GM19397 (cell line): ENCODE measurements at regions not wholly inside any gene's neighbourhood (a gene's known extent, or its start where the extent isn't known, plus 50 kb on each side); places are given as distances from the start of the nearest gene placed in this dataset.
"Not testable (repeated sequence)": the region's sequence is repeated elsewhere in the genome, so short reads cannot be mapped to it uniquely, and the experiment has no call there.

Source experiments
- ATAC-seq: cut with Tn5 transposase; IDR thresholded peaks from one replicate; pipeline ENCODE4 v1.9.1; 2021; ENCODE audit warnings: mild to moderate bottlenecking, moderate library complexity; ENCODE audit not compliant: unreplicated experiment

DNA sequence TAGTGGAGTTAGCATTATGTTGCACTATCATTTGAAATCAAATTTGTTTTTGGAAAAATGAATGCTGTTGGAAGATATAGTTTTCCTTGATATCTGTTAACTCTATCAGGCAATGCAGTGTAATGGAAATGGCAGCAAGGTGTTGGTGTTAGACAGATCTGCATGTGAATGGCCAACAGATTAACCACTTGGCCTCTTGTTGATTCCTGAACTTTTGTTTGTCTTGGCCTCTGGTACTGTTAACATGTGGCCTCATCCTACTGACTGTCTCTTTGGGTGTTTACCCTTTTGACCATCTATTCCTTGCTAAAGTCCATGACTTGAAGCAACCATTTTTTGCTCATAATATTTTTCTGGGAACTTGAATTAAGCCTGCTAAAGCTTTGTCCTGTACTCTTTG, 110.2 kb upstream of the CDH2 start:
- ATAC-seq, result no peak

DNA sequence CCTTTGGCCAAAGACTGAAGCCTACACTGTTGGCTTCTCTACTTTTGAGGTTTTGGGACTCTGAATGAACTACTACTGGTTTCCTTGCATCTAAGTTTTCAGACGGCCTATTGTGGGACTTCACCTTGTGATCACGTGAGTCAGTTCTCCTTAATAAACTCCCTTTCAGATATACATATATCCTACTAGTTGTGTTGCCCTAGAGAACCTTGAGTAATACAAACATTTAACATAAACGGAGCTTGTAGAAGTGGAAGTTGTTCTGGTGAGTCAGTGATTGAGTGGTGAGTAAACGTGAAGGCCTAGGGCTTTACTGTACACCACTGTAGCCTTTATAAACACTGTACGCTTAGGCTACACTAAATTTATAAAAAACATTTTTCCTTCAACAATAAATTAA, 107.2 kb upstream of the CDH2 start:
- ATAC-seq, result no peak

DNA sequence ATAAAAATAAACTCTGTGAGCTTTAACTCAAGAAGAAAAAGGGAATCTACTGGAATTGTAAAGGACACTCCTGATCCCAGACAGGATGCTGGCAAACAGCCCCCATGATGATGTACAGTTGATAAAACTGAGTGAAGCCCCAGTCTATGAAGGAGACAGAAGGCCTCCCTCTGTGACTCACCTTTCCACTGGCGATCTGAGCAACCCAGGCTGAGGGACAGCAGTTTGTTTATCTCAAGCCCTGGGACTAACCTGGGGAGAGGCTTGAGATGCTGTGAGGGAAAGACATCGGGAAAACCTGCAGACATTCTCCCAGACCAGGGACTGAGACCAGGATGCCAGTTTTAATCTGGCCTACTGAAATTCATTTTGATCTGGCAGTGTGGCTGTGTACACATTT, 104.5 kb upstream of the CDH2 start:
- ATAC-seq, result no peak

DNA sequence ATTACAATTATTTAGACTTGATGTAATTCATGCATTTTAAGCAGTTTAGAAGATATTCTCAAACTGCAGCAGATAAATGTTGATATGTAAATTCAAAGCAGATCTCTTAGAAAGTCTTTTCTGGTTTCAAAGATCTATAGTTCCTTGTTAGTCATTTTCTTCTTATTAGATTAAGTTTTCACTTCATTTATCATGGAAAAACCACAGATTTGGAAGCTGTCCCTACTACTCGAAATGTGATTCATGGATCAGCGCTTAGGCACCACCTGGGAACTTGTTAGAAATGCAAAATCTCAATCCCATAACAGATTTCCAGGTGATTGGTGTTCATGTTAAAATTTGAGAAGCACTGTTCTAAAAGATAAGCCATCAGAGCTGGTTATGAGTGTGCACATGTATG, 92.8 kb upstream of the CDH2 start:
- ATAC-seq, result no peak

DNA sequence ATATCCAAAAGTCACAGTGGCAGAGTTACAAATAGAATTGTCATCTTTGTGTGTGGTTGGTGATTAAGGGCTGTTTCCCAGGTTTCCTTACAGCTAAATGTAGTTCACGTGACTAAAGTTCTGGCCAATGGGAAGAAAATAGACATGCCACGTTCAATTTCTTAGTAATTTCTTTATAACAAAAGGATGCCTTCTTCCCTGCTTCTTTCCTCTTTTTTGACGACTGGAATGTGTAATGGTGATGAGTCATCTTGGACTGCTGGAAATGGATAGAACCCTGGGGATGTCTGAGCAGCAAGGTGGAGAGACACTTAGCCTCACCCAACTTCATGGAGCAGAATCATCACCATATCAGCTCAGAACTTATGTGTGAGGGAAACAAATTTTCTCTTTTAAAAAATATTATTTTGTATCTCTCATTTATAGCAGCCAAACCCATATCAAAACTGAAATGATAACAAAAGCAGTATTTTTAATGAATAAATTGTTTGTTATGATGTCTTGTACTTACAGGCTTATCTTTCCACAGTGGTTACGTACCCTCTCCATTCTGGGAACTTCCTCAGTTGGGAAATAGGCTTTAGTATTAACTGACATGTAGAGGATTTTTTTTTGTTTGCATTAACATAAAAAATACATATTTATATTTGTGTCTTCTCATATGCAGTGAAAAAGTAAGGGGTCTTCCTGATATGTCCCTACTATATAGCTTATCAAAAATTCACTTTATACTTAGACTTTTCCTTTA, 91.1 kb upstream of the CDH2 start:
- ATAC-seq, result no peak

DNA sequence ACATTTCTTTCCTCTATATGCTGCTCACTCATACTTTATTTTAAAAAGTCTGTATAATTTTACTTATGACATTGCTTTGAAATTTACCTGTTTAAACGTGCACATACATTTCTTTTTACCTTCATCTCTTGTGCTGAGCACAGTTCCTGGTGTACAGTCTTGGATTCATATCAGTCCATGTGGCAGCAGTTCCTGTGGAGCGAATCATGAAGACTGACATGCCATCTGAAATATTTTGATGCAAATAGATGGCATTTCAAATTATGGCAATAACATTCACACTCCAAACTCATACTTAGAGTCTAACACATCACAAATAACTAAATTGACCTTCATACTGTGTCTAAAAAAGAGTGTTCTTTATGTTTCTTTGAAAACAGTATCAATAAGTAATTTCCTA, 90.3 kb upstream of the CDH2 start:
- ATAC-seq, result no peak

DNA sequence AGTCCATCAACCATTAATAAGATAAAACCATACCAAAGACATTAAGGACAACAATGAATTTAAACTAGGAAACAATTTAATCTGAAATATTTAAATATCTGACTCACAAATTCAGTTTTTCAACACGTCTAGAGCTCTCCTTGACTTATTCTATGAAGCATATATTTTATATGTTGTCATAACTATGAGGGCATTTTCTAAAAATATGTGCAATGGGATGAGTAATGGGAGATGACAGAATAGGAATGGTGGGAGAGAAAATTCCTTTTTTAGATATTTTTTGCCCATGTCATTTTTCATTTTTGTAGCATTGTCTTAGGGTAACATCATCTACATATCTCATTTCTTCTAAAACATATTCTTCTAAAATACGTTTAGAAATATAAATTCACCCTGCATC, 79.2 kb upstream of the CDH2 start:
- ATAC-seq, result no peak

DNA sequence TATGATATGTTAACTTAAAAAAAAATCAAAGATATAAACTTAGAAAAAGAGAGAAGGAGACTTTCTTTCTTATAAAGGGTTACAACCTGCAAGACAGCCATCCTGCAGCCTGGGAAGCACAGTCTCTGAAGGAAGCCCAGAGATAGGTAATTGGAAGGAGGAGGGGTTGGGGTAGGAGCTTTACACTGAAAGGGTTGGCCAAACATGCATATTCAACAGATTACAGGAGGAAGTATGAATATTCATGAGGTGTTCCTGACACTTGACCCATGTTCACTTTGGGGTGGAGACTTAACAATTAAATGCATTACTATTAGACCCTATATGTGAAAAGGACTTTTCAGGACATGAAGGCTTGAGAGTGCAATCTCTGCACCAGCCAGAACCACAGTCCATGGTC, 71.7 kb upstream of the CDH2 start:
- no peak for ATAC-seq

DNA sequence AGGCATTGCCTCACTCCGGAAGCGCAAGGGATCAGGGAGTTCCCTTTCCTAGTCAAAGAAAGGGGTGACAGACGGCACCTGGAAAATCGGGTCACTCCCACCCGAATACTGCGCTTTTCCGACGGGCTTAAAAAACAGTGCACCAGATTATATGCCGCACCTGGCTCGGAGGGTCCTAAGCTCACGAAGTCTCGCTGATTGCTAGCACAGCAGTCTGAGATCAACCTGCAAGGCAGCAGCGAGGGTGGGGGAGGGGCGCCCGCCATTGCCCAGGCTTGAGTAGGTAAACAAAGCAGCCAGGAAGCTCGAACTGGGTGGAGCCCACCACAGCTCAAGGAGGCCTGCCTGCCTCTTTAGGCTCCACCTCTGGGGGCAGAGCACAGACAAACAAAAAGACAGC, 63.7 kb upstream of the CDH2 start:
- not testable (repeated sequence) for ATAC-seq

DNA sequence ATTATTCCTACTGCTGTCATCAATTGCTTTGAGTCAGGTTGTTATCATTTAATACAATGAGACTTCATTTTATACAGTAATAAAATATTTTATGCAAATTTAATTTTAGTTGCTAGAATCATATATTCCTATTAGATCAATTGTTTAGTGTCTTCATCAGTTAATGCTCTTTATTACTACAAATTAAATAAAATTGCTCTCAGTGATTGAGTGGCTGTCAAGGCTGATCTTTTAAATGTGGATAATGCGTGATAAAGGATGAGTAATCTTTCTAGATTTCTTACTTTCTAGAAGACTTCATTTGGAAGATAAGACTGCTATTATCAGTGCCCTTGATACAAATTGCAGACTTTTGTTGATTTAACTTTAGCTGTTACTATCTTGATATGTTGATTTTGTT, 59.6 kb upstream of the CDH2 start:
- ATAC-seq, result no peak
